ENCODE measurements at regions not wholly inside any gene's neighbourhood (a gene's known extent, or its start where the extent isn't known, plus 50 kb on each side); places are given as distances from the start of the nearest gene placed in this dataset.
"Not testable (repeated sequence)": the region's sequence is repeated elsewhere in the genome, so short reads cannot be mapped to it uniquely, and the experiment has no call there.

DNA sequence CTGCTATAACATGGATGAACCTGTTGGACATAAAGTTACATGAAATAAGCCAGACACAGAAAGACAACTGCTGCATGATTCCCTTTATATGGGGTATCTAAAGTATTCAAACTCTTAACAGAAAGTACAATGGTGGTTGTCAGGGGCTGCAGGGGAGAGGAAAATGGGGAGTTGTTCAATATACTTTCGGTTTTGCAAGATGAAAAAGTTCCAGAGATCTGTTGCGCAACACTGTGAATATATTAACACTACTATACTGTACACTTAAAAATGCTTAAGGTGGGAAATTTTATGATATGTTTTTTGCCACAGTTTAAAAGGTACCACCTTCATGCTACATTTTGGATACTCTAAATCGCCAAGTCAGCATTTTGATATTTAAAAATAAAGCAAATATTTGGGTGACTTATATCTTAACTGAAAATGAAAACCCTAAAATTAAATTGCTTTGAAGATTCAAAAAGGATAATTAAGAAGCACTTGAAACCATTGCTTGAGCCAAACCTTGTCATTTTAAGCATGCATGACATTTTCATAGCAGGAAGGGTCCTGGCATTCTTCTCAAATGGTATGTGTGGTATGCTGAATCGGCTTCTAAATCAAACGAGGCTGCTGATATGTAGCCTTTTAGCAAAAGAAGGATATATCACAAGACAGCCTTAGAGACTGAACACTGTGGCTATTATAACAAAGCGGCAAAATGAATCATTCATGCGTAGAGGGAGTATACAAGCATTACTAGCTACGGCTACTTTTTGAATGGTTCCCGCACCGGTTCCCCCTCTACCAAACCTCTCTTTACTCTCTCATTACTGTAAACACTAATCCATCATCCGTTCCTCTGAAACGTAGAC is 607.1 kb upstream of the DIPK2B start:
- Histone ChIP-seq H3K9me3 (ENCODE audit: control insufficient read depth in 2 of 2, insufficient read depth in 1 of 2, low read depth in 1 of 2, low read length in 1 of 2) (no peaks in the 10 kb centered on the region), H3K27ac (ENCODE audit: low read depth in 1 of 3, low read length in 2 of 3) (no peak overlapping the region), H3K4me1 (ENCODE audit: control insufficient read depth in 3 of 3, insufficient read depth in 2 of 3, low read depth in 1 of 3, low read length in 2 of 3) (peaks cover 0 to 6% (median 0%) of the 10 kb centered on the region in 3 donors), H3K27me3 (ENCODE audit: control insufficient read depth in 3 of 3, insufficient read depth in 3 of 3, low read length in 3 of 3) (no peaks in the 10 kb centered on the region), H3K4me3 (ENCODE audit: low read depth in 1 of 3, low read length in 3 of 3) (no peak overlapping the region), H3K36me3 (ENCODE audit: control insufficient read depth in 3 of 3, insufficient read depth in 2 of 3, low read depth in 1 of 3, low read length in 3 of 3) (peaks cover 0 to 12% (median 0%) of the 10 kb centered on the region in 3 donors)
- DNase-seq (peak; percentile 28 to 39), FAIRE-seq (no peak)
- 46 to 69% (median 56%) methylated on average over 12 of the region's 12 CpGs for WGBS, 3 donors

DNA sequence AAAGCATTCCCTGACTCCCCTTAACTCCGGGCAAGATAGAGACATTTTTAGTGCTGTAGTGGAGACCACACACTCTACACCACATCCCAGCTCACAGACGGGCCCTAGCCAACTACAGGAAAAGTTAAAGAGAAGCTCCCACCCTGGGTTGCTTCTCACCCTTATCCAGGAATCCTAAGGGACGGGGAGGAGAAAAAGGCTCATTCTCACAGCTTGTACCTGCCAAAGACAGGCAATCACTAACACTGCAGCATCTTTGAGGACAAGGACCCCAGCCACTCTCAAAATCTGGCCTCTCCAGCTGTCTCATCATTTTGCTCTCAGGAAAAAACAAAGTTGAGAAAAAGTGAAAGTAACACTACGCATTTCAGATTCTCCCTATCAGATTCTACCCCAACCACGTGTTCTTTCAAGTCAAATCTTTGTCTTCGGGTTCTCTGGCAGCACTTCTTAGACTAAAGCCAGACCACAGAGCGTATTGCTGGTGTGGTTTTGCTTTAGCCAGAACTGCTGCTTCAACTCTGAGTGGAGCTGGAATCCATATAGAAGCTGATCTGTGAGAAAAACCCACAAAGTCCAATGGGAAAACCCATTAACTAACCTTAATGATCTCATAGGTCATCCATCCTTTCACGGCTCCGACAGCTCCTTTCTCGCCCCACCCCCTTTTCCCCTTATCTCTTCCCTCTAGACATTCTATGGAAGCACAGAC is 605.9 kb upstream of the DIPK2B start:
- H3K27ac ChIP-seq (ENCODE audit: low read depth in 1 of 3, low read length in 2 of 3): peak overlapping the region in 2 of 3 donors; percentile 51 to 86
- no peak for FAIRE-seq

GRCh38 chrX:45804276-45804675 is 603.6 kb upstream of the DIPK2B start:
- FAIRE-seq (no peak), DNase-seq (no peak)
- no peaks in the 10 kb centered on the region for H3K27me3 ChIP-seq (ENCODE audit: control insufficient read depth in 3 of 3, insufficient read depth in 3 of 3, low read length in 3 of 3)
- peaks cover 0 to 6% (median 0%) of the 10 kb centered on the region in 3 donors for H3K4me1 ChIP-seq (ENCODE audit: control insufficient read depth in 3 of 3, insufficient read depth in 2 of 3, low read depth in 1 of 3, low read length in 2 of 3)
- no peaks in the 10 kb centered on the region for H3K9me3 ChIP-seq (ENCODE audit: control insufficient read depth in 2 of 2, insufficient read depth in 1 of 2, low read depth in 1 of 2, low read length in 1 of 2)
- H3K27ac ChIP-seq (ENCODE audit: low read depth in 1 of 3, low read length in 2 of 3): no peak overlapping the region
- peaks cover 0 to 6% (median 0%) of the 10 kb centered on the region in 3 donors for H3K36me3 ChIP-seq (ENCODE audit: control insufficient read depth in 3 of 3, insufficient read depth in 2 of 3, low read depth in 1 of 3, low read length in 3 of 3)
- no peak overlapping the region for H3K4me3 ChIP-seq (ENCODE audit: low read depth in 1 of 3, low read length in 3 of 3)
- 70 to 81% (median 75%) methylated on average over 3 of the region's 3 CpGs for WGBS, 3 donors

More for the DNA sequence above, 605.9 kb upstream of the DIPK2B start:
- DNase-seq: peak; percentile 41 to 58
- Histone ChIP-seq H3K9me3 (ENCODE audit: control insufficient read depth in 2 of 2, insufficient read depth in 1 of 2, low read depth in 1 of 2, low read length in 1 of 2) (no peaks in the 10 kb centered on the region), H3K4me1 (ENCODE audit: control insufficient read depth in 3 of 3, insufficient read depth in 2 of 3, low read depth in 1 of 3, low read length in 2 of 3) (peaks cover 0 to 6% (median 0%) of the 10 kb centered on the region in 3 donors), H3K27me3 (ENCODE audit: control insufficient read depth in 3 of 3, insufficient read depth in 3 of 3, low read length in 3 of 3) (no peaks in the 10 kb centered on the region), H3K36me3 (ENCODE audit: control insufficient read depth in 3 of 3, insufficient read depth in 2 of 3, low read depth in 1 of 3, low read length in 3 of 3) (peaks cover 0 to 12% (median 0%) of the 10 kb centered on the region in 3 donors), H3K4me3 (ENCODE audit: low read depth in 1 of 3, low read length in 3 of 3) (no peak overlapping the region)
- 25 to 49% (median 39%) methylated on average over 10 of the region's 10 CpGs for WGBS, 3 donors

GRCh38 chrX:45803383-45803921 is 602.8 kb upstream of the DIPK2B start:
- no peak for FAIRE-seq
- WGBS, 3 donors: 52 to 70% (median 53%) methylated on average over 4 of the region's 4 CpGs

DNA sequence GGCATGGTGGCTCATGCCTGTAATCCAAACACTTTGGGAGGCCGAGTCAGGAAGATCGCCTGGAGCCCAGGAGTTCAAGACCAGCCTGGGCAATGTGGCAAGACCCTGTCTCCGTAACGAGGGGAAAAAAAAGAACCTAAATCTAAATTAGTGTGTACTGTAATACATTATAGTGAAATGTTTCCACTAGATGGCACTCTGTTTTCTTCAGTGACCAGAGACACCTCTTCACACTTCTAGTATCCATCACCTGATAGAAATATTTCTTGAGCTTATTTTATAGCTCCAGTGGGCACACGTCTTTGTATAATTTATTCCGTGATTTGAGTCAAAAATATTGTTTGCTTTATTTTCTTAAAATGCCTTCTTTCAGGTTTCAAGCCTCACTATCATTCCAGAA is 600.9 kb upstream of the DIPK2B start:
- H3K4me3 ChIP-seq (ENCODE audit: low read depth in 1 of 3, low read length in 3 of 3): no peak overlapping the region
- peaks cover 0 to 3% (median 0%) of the 10 kb centered on the region in 3 donors for H3K36me3 ChIP-seq (ENCODE audit: control insufficient read depth in 3 of 3, insufficient read depth in 2 of 3, low read depth in 1 of 3, low read length in 3 of 3)
- H3K9me3 ChIP-seq (ENCODE audit: control insufficient read depth in 2 of 2, insufficient read depth in 1 of 2, low read depth in 1 of 2, low read length in 1 of 2): no peaks in the 10 kb centered on the region
- no peaks in the 10 kb centered on the region for H3K27me3 ChIP-seq (ENCODE audit: control insufficient read depth in 3 of 3, insufficient read depth in 3 of 3, low read length in 3 of 3)
- no peaks in the 10 kb centered on the region for H3K4me1 ChIP-seq (ENCODE audit: control insufficient read depth in 3 of 3, insufficient read depth in 2 of 3, low read depth in 1 of 3, low read length in 2 of 3)
- no peak for FAIRE-seq
- peak overlapping the region in 1 of 3 donors; percentile 58 for H3K27ac ChIP-seq (ENCODE audit: low read depth in 1 of 3, low read length in 2 of 3)
- peak; percentile 21 to 37 for DNase-seq
- WGBS, 3 donors: 42 to 61% (median 60%) methylated on average over 6 of the region's 6 CpGs

More at GRCh38 chrX:45803383-45803921, 602.8 kb upstream of the DIPK2B start:
- no peaks in the 10 kb centered on the region for H3K27me3 ChIP-seq (ENCODE audit: control insufficient read depth in 3 of 3, insufficient read depth in 3 of 3, low read length in 3 of 3)
- H3K9me3 ChIP-seq (ENCODE audit: control insufficient read depth in 2 of 2, insufficient read depth in 1 of 2, low read depth in 1 of 2, low read length in 1 of 2): no peaks in the 10 kb centered on the region
- DNase-seq: no peak
- no peak overlapping the region for H3K27ac ChIP-seq (ENCODE audit: low read depth in 1 of 3, low read length in 2 of 3)
- no peak overlapping the region for H3K4me3 ChIP-seq (ENCODE audit: low read depth in 1 of 3, low read length in 3 of 3)
- peaks cover 0 to 3% (median 0%) of the 10 kb centered on the region in 3 donors for H3K36me3 ChIP-seq (ENCODE audit: control insufficient read depth in 3 of 3, insufficient read depth in 2 of 3, low read depth in 1 of 3, low read length in 3 of 3)
- H3K4me1 ChIP-seq (ENCODE audit: control insufficient read depth in 3 of 3, insufficient read depth in 2 of 3, low read depth in 1 of 3, low read length in 2 of 3): peaks cover 0 to 6% (median 0%) of the 10 kb centered on the region in 3 donors

DNA sequence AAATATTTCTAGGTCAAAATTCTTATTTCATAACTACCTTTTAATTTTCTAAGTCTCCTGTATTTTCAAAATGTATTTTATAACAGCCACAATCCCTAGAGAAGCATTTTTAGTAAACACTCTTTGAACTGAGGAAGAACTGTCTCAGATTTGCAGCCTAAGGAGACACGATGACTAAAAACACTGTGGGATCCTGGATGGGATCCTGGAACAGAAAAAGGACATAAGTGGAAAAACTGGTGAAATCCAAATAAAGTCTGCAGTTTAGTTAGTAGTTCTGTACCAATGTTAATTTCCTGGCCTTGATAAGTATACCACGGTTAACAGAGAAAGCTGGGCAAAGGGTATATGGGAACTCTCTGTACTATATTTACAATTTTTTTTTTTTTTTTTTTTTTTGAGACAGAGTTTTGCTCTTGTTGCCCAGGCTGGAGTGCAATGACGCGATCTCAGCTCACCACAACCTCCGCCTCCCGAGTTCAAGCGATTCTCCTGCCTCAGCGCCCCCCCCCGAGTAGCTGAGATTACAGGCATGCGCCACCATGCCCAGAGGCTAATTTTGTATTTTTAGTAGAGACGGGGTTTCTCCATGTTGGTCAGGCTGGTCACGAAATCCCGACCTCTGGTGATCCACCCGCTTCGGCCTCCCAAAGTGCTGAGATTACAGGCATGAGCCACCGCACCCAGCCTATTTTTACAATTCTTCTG is 600.2 kb upstream of the DIPK2B start:
- not testable (repeated sequence) for H3K36me3 ChIP-seq (ENCODE audit: control insufficient read depth in 3 of 3, insufficient read depth in 2 of 3, low read depth in 1 of 3, low read length in 3 of 3); FAIRE-seq; H3K27ac ChIP-seq (ENCODE audit: low read depth in 1 of 3, low read length in 2 of 3); DNase-seq; H3K4me1 ChIP-seq (ENCODE audit: control insufficient read depth in 3 of 3, insufficient read depth in 2 of 3, low read depth in 1 of 3, low read length in 2 of 3); H3K4me3 ChIP-seq (ENCODE audit: low read depth in 1 of 3, low read length in 3 of 3); H3K9me3 ChIP-seq (ENCODE audit: control insufficient read depth in 2 of 2, insufficient read depth in 1 of 2, low read depth in 1 of 2, low read length in 1 of 2); H3K27me3 ChIP-seq (ENCODE audit: control insufficient read depth in 3 of 3, insufficient read depth in 3 of 3, low read length in 3 of 3)
- 57 to 78% (median 78%) methylated on average over 8 of the region's 16 CpGs for WGBS, 3 donors

DNA sequence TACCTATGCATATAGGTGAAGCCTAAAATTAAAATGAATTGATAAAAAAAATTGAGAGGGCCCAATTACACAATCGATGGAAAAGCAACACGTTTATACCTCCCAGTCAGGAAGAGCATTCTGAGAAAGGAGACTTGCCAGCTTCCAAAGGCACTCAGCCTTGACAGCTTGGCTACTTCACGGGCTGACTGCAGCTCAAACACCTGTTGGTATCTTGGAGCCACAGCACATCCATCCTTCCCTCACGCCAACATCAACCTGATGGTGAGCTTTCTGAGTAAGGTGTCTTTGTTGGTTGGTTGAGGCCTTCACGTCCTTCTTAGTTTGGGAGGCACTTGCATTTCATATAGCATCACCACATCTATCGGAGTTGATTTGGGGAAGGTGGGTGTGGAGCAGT is 598.9 kb upstream of the DIPK2B start:
- Histone ChIP-seq H3K4me3 (ENCODE audit: low read depth in 1 of 3, low read length in 3 of 3) (peak overlapping the region in 1 of 3 donors; percentile 2), H3K27me3 (ENCODE audit: control insufficient read depth in 3 of 3, insufficient read depth in 3 of 3, low read length in 3 of 3) (no peaks in the 10 kb centered on the region), H3K9me3 (ENCODE audit: control insufficient read depth in 2 of 2, insufficient read depth in 1 of 2, low read depth in 1 of 2, low read length in 1 of 2) (no peaks in the 10 kb centered on the region), H3K4me1 (ENCODE audit: control insufficient read depth in 3 of 3, insufficient read depth in 2 of 3, low read depth in 1 of 3, low read length in 2 of 3) (no peaks in the 10 kb centered on the region), H3K27ac (ENCODE audit: low read depth in 1 of 3, low read length in 2 of 3) (no peak overlapping the region), H3K36me3 (ENCODE audit: control insufficient read depth in 3 of 3, insufficient read depth in 2 of 3, low read depth in 1 of 3, low read length in 3 of 3) (no peaks in the 10 kb centered on the region)
- DNase-seq (peak in 1 of 2 donors; percentile 22), FAIRE-seq (no peak)
- WGBS, 3 donors: 46 to 76% (median 56%) methylated on average over 6 of the region's 6 CpGs

DNA sequence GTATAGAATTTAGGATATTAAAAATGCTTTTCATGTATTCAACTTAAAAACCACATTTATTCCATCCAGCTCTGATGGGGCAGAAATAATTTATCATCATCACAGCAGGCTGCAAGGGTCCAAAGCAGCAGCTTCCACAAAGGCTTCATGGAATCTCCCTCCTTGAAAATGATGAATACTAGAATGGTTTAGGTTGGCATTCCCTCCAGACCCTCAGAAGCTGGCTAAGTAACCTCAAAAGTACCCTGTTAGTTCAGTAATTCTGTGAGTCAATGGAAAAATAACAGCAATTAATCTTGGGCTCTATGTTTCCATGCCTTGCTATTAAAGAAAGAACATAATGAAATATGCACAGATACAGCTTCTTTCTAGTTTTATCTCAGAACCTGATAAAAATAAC is 594.9 kb upstream of the DIPK2B start:
- no peak overlapping the region for H3K27ac ChIP-seq (ENCODE audit: low read depth in 1 of 3, low read length in 2 of 3)
- peaks cover 0 to 2% (median 0%) of the 10 kb centered on the region in 3 donors for H3K36me3 ChIP-seq (ENCODE audit: control insufficient read depth in 3 of 3, insufficient read depth in 2 of 3, low read depth in 1 of 3, low read length in 3 of 3)
- DNase-seq: no peak
- H3K4me3 ChIP-seq (ENCODE audit: low read depth in 1 of 3, low read length in 3 of 3): no peak overlapping the region
- H3K9me3 ChIP-seq (ENCODE audit: control insufficient read depth in 2 of 2, insufficient read depth in 1 of 2, low read depth in 1 of 2, low read length in 1 of 2): no peaks in the 10 kb centered on the region
- no peaks in the 10 kb centered on the region for H3K27me3 ChIP-seq (ENCODE audit: control insufficient read depth in 3 of 3, insufficient read depth in 3 of 3, low read length in 3 of 3)
- no peak for FAIRE-seq
- H3K4me1 ChIP-seq (ENCODE audit: control insufficient read depth in 3 of 3, insufficient read depth in 2 of 3, low read depth in 1 of 3, low read length in 2 of 3): no peaks in the 10 kb centered on the region
